Body of pancreas (tissue), 4 donors: ENCODE measurements at regions not wholly inside any gene's neighbourhood (a gene's known extent, or its start where the extent isn't known, plus 50 kb on each side); places are given as distances from the start of the nearest gene placed in this dataset.

Source experiments
- ATAC-seq: fragments of 150-250 bp; one replicate; pipeline ENCODE4 v1.9.1; 2016
- DNase-seq, 4 donors: peaks; one replicate each; pipeline ENCODE4 v3.0.0-alpha.2; 2019
- H3K27ac ChIP-seq, 4 donors: fragments of 200-600 bp; sonication (generic); 1 replicate in 3 of 4; 2 replicates in 1 of 4; pipeline versions ENCODE4 v1.5.1 to v1.6.1; 2016 to 2019; ENCODE audit warnings: mild to moderate bottlenecking in 1 of 4, mixed read lengths in 1 of 4, moderate library complexity in 1 of 4
- H3K27me3 ChIP-seq, 2 donors: fragments of 200-600 bp; sonication (generic); one replicate each; pipeline ENCODE4 v1.6.0; 2016; ENCODE audit warnings: mild to moderate bottlenecking in 1 of 2
- H3K36me3 ChIP-seq, 2 donors: fragments of 200-600 bp; sonication (generic); replicated peaks in 1 of 2; 2 replicates each; pipeline ENCODE4 v1.5.1; 2016; ENCODE audit warnings: low read depth in 2 of 2; ENCODE audit not compliant: insufficient read depth in 1 of 2
- H3K4me1 ChIP-seq: fragments of 200-600 bp; sonication (generic); one replicate; pipeline ENCODE4 v1.6.0; 2016
- H3K4me3 ChIP-seq, 2 donors: fragments of 200-600 bp; sonication (generic); 1 replicate in 1 of 2; 2 replicates in 1 of 2; pipeline ENCODE4 v1.5.1; 2016 to 2019
- H3K9me3 ChIP-seq, 3 donors: fragments of 200-600 bp; sonication (generic); 1 replicate in 2 of 3; 2 replicates in 1 of 3; pipeline ENCODE4 v1.5.1; 2016
- POLR2A ChIP-seq, 3 donors: fragments of 450-650 bp; IDR thresholded peaks; one replicate each; pipeline ENCODE4 v1.6.1; 2016; ENCODE audit warnings: antibody characterized with exemption in 3 of 3, mild to moderate bottlenecking in 2 of 3
- WGBS, 2 donors: methylation state at CpG; one replicate each; pipeline ENCODE4 v1.1.5; 2017; 5-methylcytosine and 5-hydroxymethylcytosine counted together
- intact Hi-C: fragments of 100-400 bp; cut with DNase I; formaldehyde crosslinking; loops from one replicate; pipeline ENCODE4 v1.15.1; 2023
- TF ChIP-seq, protein P1 (sequence below), 7 experiments: fragments of 450-650 bp in 4 of 7; fragments of 200-600 bp in 3 of 7; sonication (generic) in 3 of 7; IDR thresholded peaks; one replicate each; pipeline ENCODE4 v1.5.1; 2016 to 2019; ENCODE audit warnings: antibody characterized with exemption in 7 of 7

- TF ChIP-seq, protein P1, sequence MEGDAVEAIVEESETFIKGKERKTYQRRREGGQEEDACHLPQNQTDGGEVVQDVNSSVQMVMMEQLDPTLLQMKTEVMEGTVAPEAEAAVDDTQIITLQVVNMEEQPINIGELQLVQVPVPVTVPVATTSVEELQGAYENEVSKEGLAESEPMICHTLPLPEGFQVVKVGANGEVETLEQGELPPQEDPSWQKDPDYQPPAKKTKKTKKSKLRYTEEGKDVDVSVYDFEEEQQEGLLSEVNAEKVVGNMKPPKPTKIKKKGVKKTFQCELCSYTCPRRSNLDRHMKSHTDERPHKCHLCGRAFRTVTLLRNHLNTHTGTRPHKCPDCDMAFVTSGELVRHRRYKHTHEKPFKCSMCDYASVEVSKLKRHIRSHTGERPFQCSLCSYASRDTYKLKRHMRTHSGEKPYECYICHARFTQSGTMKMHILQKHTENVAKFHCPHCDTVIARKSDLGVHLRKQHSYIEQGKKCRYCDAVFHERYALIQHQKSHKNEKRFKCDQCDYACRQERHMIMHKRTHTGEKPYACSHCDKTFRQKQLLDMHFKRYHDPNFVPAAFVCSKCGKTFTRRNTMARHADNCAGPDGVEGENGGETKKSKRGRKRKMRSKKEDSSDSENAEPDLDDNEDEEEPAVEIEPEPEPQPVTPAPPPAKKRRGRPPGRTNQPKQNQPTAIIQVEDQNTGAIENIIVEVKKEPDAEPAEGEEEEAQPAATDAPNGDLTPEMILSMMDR (IDR thresholded peaks at IDR 0.05) = no peak
- no peak for TF ChIP-seq POLR2A (IDR thresholded peaks at IDR 0.05)
- Histone ChIP-seq H3K4me3 (no peak overlapping the region), H3K4me1 (no peaks in the 10 kb centered on the region), H3K27me3 (no peaks in the 10 kb centered on the region), H3K27ac (no peak overlapping the region), H3K36me3 (no peaks in the 10 kb centered on the region), H3K9me3 (no peaks in the 10 kb centered on the region)
- DNase-seq (no peak), ATAC-seq (no peak)
- WGBS, 2 donors = 78 to 89% methylated on average over 5 of the region's 5 CpGs
- intact Hi-C loops = no loop called here
Observed at GRCh38 chr3:20543535-20544226, 357.7 kb upstream of the SGO1 start.

DNA sequence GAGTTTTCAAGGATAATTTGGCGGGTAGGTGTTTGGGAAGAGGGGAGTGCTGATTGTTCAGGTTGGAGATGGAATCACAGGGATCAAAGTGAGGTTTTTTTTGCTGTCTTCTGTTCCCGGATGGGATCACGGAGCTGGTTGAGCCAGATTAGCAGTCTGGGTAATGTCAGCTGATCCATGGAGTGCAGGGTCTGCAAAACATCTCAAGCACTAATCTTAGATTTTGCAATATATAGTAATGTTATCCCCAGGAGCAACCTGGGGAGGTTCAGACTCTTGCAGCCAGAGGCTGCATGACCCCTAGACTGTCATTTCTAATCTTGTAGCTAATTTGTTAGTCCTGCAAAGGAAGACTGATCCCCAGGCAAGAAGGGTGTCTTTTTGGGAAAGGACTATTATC, 354.1 kb upstream of the SGO1 start:
- H3K4me1 ChIP-seq = no peaks in the 10 kb centered on the region
- H3K36me3 ChIP-seq = no peaks in the 10 kb centered on the region
- H3K9me3 ChIP-seq = no peaks in the 10 kb centered on the region
- no peak overlapping the region for H3K27ac ChIP-seq
- no peak for DNase-seq
- 73 to 75% methylated on average over 3 of the region's 3 CpGs for WGBS, 2 donors
- intact Hi-C loops = no loop called here
- H3K4me3 ChIP-seq = no peak overlapping the region
- TF ChIP-seq, protein P1 (IDR thresholded peaks at IDR 0.05) = no peak
- TF ChIP-seq POLR2A (IDR thresholded peaks at IDR 0.05) = no peak
- no peak for ATAC-seq
- no peaks in the 10 kb centered on the region for H3K27me3 ChIP-seq

- Histone ChIP-seq H3K9me3 (no peaks in the 10 kb centered on the region), H3K4me3 (no peak overlapping the region), H3K27me3 (no peaks in the 10 kb centered on the region), H3K4me1 (no peaks in the 10 kb centered on the region), H3K27ac (no peak overlapping the region), H3K36me3 (no peaks in the 10 kb centered on the region)
- 51 to 64% methylated on average over 6 of the region's 6 CpGs for WGBS, 2 donors
- intact Hi-C loops = no loop called here
- ATAC-seq = no peak
- no peak for TF ChIP-seq POLR2A (IDR thresholded peaks at IDR 0.05)
- TF ChIP-seq, protein P1 (IDR thresholded peaks at IDR 0.05) = no peak
- DNase-seq = no peak
Observed at GRCh38 chr3:20539666-20540065, 353.7 kb upstream of the SGO1 start.

DNA sequence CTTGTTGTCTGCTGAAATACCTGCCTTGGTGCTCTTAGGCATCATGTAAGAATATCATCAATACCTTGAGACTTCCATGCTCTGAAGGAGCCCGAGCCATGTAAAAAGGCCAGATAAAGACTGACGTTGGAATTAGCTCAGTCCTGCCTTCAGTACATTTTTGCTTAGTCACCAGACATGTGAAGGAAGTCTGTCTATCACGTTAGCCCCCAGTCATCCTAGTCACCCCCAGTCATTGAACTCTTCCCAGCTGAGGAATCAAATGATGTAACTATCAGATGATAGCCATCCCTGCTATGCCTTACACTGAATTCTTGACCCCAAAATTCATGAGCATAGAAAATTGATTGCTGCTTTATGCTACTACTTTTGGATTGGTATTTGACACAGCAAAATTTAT, 351.2 kb upstream of the SGO1 start:
- intact Hi-C loops = no loop called here
- Histone ChIP-seq H3K4me1 (no peaks in the 10 kb centered on the region), H3K27ac (no peak overlapping the region), H3K36me3 (no peaks in the 10 kb centered on the region), H3K4me3 (no peak overlapping the region), H3K9me3 (no peaks in the 10 kb centered on the region), H3K27me3 (no peaks in the 10 kb centered on the region)
- ATAC-seq (no peak), DNase-seq (no peak)
- WGBS, 2 donors = 53 to 65% methylated on average over 3 of the region's 3 CpGs
- TF ChIP-seq, protein P1 (IDR thresholded peaks at IDR 0.05) = no peak
- TF ChIP-seq POLR2A (IDR thresholded peaks at IDR 0.05) = no peak

DNA sequence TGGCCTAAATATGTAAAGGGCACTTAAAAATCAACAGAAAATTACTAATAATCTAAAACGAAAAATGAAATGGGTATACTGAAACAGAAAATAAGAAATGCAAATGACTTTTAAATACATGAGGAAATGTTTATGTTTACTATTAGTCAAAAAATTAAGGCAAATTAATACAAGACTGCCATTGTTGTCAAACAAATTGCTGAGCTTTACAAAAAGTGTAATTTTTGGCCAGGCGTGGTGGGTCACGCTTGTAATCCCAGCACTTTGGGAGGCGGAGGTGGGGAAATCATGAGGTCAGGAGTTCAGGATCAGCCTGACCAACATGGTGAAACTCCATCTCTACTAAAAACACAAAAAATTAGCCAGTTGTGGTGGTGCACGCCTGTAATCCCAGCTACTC, 343.9 kb upstream of the SGO1 start:
- H3K4me1 ChIP-seq = no peaks in the 10 kb centered on the region
- no peak for ATAC-seq
- no peak for DNase-seq
- H3K27ac ChIP-seq = no peak overlapping the region
- TF ChIP-seq, protein P1 (IDR thresholded peaks at IDR 0.05) = no peak
- no peak for TF ChIP-seq POLR2A (IDR thresholded peaks at IDR 0.05)
- intact Hi-C loops = no loop called here
- no peaks in the 10 kb centered on the region for H3K27me3 ChIP-seq
- 56 to 87% methylated on average over 5 of the region's 5 CpGs for WGBS, 2 donors
- no peaks in the 10 kb centered on the region for H3K36me3 ChIP-seq
- no peak overlapping the region for H3K4me3 ChIP-seq
- no peaks in the 10 kb centered on the region for H3K9me3 ChIP-seq
